ENCODE measurements at regions not wholly inside any gene's neighbourhood (a gene's known extent, or its start where the extent isn't known, plus 50 kb on each side); places are given as distances from the start of the nearest gene placed in this dataset.

DNA sequence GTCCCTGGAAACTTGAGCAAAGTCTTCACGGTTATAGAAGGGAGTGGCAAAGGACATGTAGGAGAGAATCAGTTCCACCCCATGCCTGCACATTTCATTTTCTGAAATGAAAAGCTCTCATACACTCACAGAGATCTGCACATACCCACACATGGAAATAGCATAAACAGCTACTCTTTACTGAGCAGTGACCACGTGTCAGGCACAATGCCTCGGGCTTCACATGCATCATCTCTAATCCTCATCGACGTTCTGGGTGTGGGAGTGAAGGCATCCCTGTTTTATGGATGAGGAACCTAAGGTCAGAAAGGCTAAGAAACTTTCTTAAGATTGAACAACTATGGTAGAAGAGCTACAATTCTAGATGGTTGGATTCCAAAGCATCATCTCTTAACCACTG, 198.8 kb downstream of the DAD1 start:
- dilution Hi-C loops (cut with MboI; ENCODE audit: extremely low pct_ligation_motif_present, low sequenced_read_pairs), result no loop called here
- no peak overlapping the region for H3K4me3 ChIP-seq (ENCODE audit: control insufficient read depth in 2 of 3, extremely low read depth in 1 of 3, insufficient read depth in 2 of 3, low read depth in 1 of 3, low read length in 3 of 3)
- no peaks in the 10 kb centered on the region for H3K79me2 ChIP-seq (ENCODE audit: control insufficient read depth, insufficient read depth, low read length)
- no peak for DNase-seq (ENCODE audit: low read depth, low spot score)
- no peaks in the 10 kb centered on the region for H3K36me3 ChIP-seq (ENCODE audit: control insufficient read depth in 2 of 2, extremely low read depth in 1 of 2, insufficient read depth in 2 of 2, low read length in 2 of 2)
- no peak overlapping the region for H2AFZ ChIP-seq (ENCODE audit: control insufficient read depth, low read length)
- H3K4me2 ChIP-seq (ENCODE audit: control insufficient read depth, extremely low read depth, insufficient read depth, low read depth, low read length), result no peak overlapping the region
- no peaks in the 10 kb centered on the region for H3K27me3 ChIP-seq (ENCODE audit: control insufficient read depth, extremely low read depth, insufficient read depth, low read length)
- H3K4me1 ChIP-seq (ENCODE audit: control insufficient read depth, extremely low read depth, insufficient read depth, low read length), result peaks cover 22% of the 10 kb centered on the region
- H3K27ac ChIP-seq (ENCODE audit: control insufficient read depth, insufficient read depth, low read length), result no peak overlapping the region
- H3K9me1 ChIP-seq (ENCODE audit: control insufficient read depth, extremely low read depth, insufficient read depth, low read length), result no peaks in the 10 kb centered on the region
- TF ChIP-seq EZH2 (IDR thresholded peaks at IDR 0.05; ENCODE audit: low read length), result no peak
- TF ChIP-seq, protein P1, sequence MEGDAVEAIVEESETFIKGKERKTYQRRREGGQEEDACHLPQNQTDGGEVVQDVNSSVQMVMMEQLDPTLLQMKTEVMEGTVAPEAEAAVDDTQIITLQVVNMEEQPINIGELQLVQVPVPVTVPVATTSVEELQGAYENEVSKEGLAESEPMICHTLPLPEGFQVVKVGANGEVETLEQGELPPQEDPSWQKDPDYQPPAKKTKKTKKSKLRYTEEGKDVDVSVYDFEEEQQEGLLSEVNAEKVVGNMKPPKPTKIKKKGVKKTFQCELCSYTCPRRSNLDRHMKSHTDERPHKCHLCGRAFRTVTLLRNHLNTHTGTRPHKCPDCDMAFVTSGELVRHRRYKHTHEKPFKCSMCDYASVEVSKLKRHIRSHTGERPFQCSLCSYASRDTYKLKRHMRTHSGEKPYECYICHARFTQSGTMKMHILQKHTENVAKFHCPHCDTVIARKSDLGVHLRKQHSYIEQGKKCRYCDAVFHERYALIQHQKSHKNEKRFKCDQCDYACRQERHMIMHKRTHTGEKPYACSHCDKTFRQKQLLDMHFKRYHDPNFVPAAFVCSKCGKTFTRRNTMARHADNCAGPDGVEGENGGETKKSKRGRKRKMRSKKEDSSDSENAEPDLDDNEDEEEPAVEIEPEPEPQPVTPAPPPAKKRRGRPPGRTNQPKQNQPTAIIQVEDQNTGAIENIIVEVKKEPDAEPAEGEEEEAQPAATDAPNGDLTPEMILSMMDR (optimal IDR thresholded peaks at IDR 0.05 in 1 of 3, IDR thresholded peaks at IDR 0.05 in 1 of 3, conservative IDR thresholded peaks at IDR 0.05 in 1 of 3; ENCODE audit: extremely low read depth in 1 of 3, insufficient read depth in 2 of 3, low read length in 3 of 3), result no peak
- no peaks in the 10 kb centered on the region for H3K9me3 ChIP-seq (ENCODE audit: control insufficient read depth, low read depth, low read length)
- no peaks in the 10 kb centered on the region for H4K20me1 ChIP-seq (ENCODE audit: control insufficient read depth, extremely low read depth, insufficient read depth, low read length)
- H3K9ac ChIP-seq (ENCODE audit: control insufficient read depth, extremely low read depth, insufficient read depth, low read length), result no peak overlapping the region
- FAIRE-seq, result no peak

DNA sequence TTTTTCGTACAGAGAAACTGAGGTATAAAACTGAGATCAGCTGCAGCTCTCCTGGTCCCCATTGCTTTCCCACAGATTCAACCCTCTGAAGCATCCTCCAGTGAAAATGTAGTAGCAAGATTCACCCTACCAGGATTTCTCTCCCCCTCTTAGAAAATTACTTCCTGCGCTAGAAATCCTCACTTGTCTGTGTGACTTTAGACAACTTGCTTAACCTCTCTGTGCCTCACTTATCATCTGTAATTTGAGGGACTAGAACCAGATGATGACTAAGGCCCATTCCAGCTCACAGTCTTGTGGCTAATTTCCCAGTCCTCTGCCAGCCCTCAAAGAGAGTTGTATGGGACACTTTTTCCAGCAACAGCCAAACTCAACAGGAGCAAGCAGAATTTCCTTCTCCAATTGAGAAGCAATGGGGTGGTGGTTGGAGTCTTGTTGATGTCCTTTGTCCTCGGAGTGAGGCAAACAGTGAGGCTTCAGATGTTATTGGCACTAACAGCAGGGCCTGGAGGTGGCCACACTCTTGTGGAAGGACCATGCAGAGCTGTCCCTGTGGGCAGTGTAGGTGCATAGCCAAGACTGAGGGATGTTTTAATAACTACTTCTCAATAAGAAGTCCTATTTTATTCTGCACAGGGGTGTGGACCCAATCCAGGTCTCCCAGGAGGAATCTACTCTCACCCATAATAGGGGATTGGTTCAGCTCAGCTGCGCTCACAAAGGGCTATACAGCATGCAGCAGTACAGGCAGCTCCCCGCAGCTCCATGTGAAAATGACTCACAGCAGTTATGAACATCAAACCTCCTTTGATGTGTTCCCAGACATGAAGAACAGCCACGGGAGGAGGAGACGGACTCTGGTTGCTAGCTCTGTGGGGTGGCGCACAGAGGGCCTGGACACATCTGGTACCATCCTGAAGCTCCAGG, 200.1 kb downstream of the DAD1 start:
- no peaks in the 10 kb centered on the region for H3K9me3 ChIP-seq (ENCODE audit: control insufficient read depth, low read depth, low read length)
- H3K9me1 ChIP-seq (ENCODE audit: control insufficient read depth, extremely low read depth, insufficient read depth, low read length), result no peaks in the 10 kb centered on the region
- no peak for TF ChIP-seq EZH2 (IDR thresholded peaks at IDR 0.05; ENCODE audit: low read length)
- TF ChIP-seq, protein P1 (optimal IDR thresholded peaks at IDR 0.05 in 1 of 3, IDR thresholded peaks at IDR 0.05 in 1 of 3, conservative IDR thresholded peaks at IDR 0.05 in 1 of 3; ENCODE audit: extremely low read depth in 1 of 3, insufficient read depth in 2 of 3, low read length in 3 of 3), result no peak
- no peak overlapping the region for H3K4me2 ChIP-seq (ENCODE audit: control insufficient read depth, extremely low read depth, insufficient read depth, low read depth, low read length)
- H3K4me3 ChIP-seq (ENCODE audit: control insufficient read depth in 2 of 3, extremely low read depth in 1 of 3, insufficient read depth in 2 of 3, low read depth in 1 of 3, low read length in 3 of 3), result no peak overlapping the region
- peaks cover 3% of the 10 kb centered on the region for H3K27me3 ChIP-seq (ENCODE audit: control insufficient read depth, extremely low read depth, insufficient read depth, low read length)
- H3K4me1 ChIP-seq (ENCODE audit: control insufficient read depth, extremely low read depth, insufficient read depth, low read length), result peaks cover 22% of the 10 kb centered on the region
- H4K20me1 ChIP-seq (ENCODE audit: control insufficient read depth, extremely low read depth, insufficient read depth, low read length), result no peaks in the 10 kb centered on the region
- FAIRE-seq, result no peak
- H3K36me3 ChIP-seq (ENCODE audit: control insufficient read depth in 2 of 2, extremely low read depth in 1 of 2, insufficient read depth in 2 of 2, low read length in 2 of 2), result no peaks in the 10 kb centered on the region
- no peak overlapping the region for H3K27ac ChIP-seq (ENCODE audit: control insufficient read depth, insufficient read depth, low read length)
- no peak overlapping the region for H2AFZ ChIP-seq (ENCODE audit: control insufficient read depth, low read length)
- no peak overlapping the region for H3K9ac ChIP-seq (ENCODE audit: control insufficient read depth, extremely low read depth, insufficient read depth, low read length)
- dilution Hi-C loops (cut with MboI; ENCODE audit: extremely low pct_ligation_motif_present, low sequenced_read_pairs), result no loop called here
- no peak for DNase-seq (ENCODE audit: low read depth, low spot score)
- H3K79me2 ChIP-seq (ENCODE audit: control insufficient read depth, insufficient read depth, low read length), result no peaks in the 10 kb centered on the region
